C4-2B (cell line): ENCODE measurements at regions not wholly inside any gene's neighbourhood (a gene's known extent, or its start where the extent isn't known, plus 50 kb on each side); places are given as distances from the start of the nearest gene placed in this dataset.

Experiments used
- H3K27ac ChIP-seq: fragments of 450-650 bp; 2 replicates; pipeline ENCODE4 v1.5.1; 2017
- ZFX ChIP-seq: fragments of 450-650 bp; IDR thresholded peaks from 2 replicates; pipeline ENCODE4 v1.6.1; 2017
- TF ChIP-seq, protein P1 (sequence below): fragments of 450-650 bp; conservative IDR thresholded peaks from 2 replicates; pipeline ENCODE4 v1.5.1; 2017; ENCODE audit warnings: mild to moderate bottlenecking

GRCh38 chr4:101707596-101707995, 82.9 kb upstream of the BANK1 start:
- TF ChIP-seq, protein P1, sequence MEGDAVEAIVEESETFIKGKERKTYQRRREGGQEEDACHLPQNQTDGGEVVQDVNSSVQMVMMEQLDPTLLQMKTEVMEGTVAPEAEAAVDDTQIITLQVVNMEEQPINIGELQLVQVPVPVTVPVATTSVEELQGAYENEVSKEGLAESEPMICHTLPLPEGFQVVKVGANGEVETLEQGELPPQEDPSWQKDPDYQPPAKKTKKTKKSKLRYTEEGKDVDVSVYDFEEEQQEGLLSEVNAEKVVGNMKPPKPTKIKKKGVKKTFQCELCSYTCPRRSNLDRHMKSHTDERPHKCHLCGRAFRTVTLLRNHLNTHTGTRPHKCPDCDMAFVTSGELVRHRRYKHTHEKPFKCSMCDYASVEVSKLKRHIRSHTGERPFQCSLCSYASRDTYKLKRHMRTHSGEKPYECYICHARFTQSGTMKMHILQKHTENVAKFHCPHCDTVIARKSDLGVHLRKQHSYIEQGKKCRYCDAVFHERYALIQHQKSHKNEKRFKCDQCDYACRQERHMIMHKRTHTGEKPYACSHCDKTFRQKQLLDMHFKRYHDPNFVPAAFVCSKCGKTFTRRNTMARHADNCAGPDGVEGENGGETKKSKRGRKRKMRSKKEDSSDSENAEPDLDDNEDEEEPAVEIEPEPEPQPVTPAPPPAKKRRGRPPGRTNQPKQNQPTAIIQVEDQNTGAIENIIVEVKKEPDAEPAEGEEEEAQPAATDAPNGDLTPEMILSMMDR, result no peak
- no peak for TF ChIP-seq ZFX

DNA sequence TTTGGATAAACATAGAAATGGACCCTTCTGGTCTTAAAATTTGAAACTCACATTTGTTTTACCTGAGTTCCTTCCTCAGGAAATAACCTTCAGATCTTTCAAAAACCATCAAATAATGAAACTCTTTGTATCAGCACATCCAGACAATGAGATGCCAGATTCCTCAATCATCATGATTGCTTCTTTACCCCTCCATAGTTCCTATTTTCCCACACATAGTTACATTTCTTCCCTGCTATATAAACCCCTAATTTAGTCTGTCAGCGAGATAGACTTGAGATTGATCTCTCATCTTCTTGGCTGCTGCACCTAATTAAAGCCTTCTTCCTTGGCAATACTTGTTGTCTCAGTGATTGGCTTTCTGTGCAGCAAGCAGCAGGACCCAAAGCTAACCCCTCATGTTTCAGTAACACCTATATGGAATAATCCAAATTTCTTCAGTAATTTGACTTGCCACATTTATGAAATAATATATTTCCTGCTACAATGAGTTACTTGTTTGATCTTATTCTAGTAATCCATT, 83.9 kb upstream of the BANK1 start:
- TF ChIP-seq, protein P1, result no peak
- no peak for TF ChIP-seq ZFX
- H3K27ac ChIP-seq, result no peak overlapping the region

More at GRCh38 chr4:101707596-101707995, 82.9 kb upstream of the BANK1 start:
- H3K27ac ChIP-seq, result no peak overlapping the region

GRCh38 chr4:101701551-101701950, 89.0 kb upstream of the BANK1 start:
- TF ChIP-seq ZFX, result no peak
- TF ChIP-seq, protein P1, result no peak
- H3K27ac ChIP-seq, result no peak overlapping the region

GRCh38 chr4:101699441-101700124, 90.9 kb upstream of the BANK1 start:
- no peak overlapping the region for H3K27ac ChIP-seq
- TF ChIP-seq, protein P1, result no peak
- TF ChIP-seq ZFX, result no peak

DNA sequence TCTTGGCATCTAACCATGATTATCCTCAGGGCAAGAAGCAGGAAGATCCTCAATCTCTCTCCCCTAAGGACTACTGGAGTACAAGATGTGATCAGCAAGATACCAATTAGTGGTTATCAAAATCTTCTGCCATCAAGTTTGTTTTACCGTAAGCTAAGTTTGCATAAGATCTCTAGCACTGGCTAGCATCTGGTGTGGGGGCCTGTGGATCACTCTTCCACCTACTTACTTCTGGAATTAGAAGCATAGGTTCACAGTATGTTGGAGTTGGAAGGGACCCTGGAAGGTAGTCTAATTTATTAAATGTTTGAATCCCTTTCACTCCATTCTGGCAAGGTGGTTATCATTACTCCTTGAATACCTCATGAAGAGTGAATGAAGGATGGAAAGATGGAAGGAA, 93.3 kb upstream of the BANK1 start:
- no peak overlapping the region; the same call in 1 of the 2 replicates for H3K27ac ChIP-seq
- TF ChIP-seq ZFX, result no peak
- TF ChIP-seq, protein P1, result no peak

GRCh38 chr4:101696276-101697010, 94.1 kb upstream of the BANK1 start:
- TF ChIP-seq, protein P1, result no peak
- no peak overlapping the region; the same call in 1 of the 2 replicates for H3K27ac ChIP-seq

- no peak for TF ChIP-seq ZFX
- TF ChIP-seq, protein P1, result no peak
Observed at GRCh38 chr4:101695176-101695575, 95.4 kb upstream of the BANK1 start.

GRCh38 chr4:101694403-101694802, 96.1 kb upstream of the BANK1 start:
- H3K27ac ChIP-seq, result peak overlapping the region; percentile 44; the same call in 1 of the 2 replicates

More at GRCh38 chr4:101695176-101695575, 95.4 kb upstream of the BANK1 start:
- H3K27ac ChIP-seq, result no peak overlapping the region
